Tongue (tissue), 1 donor: ENCODE measurements at regions not wholly inside any gene's neighbourhood (a gene's known extent, or its start where the extent isn't known, plus 50 kb on each side); places are given as distances from the start of the nearest gene placed in this dataset.
A peak's percentile ranks its signal among the peaks of the same experiment; 100 is the strongest.
"Not testable (repeated sequence)": the region's sequence is repeated elsewhere in the genome, so short reads cannot be mapped to it uniquely, and the experiment has no call there.

ENCODE experiments used
- DNase-seq: peaks from one replicate; pipeline ENCODE4 v3.0.0-alpha.2; 2015

DNA sequence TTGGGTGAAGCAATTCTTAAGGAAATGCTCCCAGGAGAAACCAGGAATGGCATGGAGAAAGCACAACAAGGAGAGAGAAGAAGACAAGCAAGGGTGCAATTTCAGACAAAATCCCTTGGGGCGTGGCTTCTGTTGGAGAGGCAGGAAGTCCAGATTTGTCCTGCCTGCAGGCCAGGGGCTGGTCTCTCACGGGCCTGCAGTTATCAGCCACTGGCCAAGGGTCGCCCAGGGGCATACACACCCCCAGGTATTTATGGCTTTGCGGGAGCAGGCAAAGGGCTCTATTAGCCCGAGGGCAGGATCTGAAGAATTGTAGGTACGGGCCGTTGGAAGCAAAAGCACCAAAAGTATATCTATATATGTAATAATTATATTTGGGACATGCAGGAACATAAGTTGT lies 87.7 kb downstream of the IYD start:
- DNase-seq, result no peak

- no peak for DNase-seq
Measured at GRCh38 chr6:150456902-150457643, 88.3 kb downstream of the IYD start.

DNA sequence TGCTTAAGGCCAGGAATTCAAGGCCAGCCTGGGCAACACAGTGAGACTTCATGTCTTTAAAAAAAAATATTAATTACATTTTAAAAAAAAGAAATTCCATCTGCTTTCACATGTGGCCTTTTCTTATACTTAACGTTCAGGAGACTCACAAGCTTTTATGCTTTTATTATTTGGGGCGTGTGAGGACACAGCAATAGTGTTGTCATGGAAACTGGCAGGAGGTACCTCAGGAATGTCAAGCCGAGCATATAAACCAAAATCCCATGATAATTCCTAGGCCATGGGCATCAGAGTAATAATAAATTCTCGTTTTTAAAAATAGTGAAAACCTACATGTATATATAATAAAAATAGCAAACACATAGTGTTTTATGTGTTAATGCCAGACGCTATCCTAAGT lies 89.8 kb downstream of the IYD start:
- DNase-seq, result no peak

DNA sequence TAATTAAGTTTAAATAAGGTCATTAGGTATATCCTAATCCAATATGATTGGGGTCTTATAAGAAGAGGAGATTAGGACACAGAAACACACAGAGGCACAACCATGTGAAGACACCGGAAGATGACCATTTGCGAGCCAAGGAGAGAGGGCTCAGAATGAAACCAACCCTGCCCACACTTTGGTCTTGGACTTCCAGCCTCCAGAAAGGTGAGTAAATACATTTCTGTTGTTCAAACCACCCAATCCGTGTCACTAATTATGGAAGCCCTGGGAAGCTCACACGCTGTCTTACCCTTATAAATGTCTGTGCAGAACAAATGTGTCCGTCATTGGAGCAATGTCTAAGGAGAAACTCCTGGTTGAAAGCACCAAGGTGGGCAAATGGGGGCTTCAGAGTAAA lies 95.0 kb downstream of the IYD start:
- DNase-seq, result no peak

- no peak for DNase-seq
Measured at GRCh38 chr6:150464966-150465365, 96.2 kb downstream of the IYD start.

GRCh38 chr6:150465610-150466009 lies 96.8 kb downstream of the IYD start:
- no peak for DNase-seq

- peak; percentile 39 for DNase-seq
Measured at GRCh38 chr6:150466196-150466595, 97.4 kb downstream of the IYD start.

GRCh38 chr6:150470131-150470530 lies 101.3 kb downstream of the IYD start:
- DNase-seq, result no peak

DNA sequence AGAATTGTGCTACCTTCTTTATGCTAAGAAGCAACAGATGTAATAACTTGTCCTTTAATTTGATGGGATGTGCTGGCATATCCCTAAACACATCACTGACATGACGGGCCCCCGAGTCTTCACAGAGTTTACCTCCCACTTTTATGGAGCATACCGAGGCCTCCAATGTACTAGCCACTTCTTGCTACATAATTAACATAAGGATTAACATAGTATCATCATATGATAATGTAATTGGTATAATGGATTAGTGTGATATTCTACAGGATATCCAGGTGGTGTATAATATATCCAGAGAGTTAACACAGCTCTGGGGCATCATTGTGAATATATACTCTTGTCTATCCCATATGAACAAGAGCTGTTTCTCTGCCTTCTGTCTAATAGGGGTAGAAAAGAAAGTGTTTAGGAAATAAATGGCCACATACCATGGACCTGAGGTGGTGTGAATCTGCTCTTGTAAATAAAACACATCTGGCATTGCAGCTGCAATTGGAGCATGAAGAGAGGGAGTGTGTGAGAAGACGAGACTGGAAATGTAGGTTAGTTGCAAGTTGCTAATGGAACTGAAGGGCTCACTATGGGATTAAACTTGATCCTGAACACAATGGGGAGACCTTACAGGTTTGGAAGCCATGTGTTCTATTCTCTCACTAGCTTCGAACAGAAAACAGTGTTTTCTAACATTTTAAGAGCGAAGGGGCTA lies 102.3 kb downstream of the IYD start:
- peak; percentile 67 for DNase-seq

DNA sequence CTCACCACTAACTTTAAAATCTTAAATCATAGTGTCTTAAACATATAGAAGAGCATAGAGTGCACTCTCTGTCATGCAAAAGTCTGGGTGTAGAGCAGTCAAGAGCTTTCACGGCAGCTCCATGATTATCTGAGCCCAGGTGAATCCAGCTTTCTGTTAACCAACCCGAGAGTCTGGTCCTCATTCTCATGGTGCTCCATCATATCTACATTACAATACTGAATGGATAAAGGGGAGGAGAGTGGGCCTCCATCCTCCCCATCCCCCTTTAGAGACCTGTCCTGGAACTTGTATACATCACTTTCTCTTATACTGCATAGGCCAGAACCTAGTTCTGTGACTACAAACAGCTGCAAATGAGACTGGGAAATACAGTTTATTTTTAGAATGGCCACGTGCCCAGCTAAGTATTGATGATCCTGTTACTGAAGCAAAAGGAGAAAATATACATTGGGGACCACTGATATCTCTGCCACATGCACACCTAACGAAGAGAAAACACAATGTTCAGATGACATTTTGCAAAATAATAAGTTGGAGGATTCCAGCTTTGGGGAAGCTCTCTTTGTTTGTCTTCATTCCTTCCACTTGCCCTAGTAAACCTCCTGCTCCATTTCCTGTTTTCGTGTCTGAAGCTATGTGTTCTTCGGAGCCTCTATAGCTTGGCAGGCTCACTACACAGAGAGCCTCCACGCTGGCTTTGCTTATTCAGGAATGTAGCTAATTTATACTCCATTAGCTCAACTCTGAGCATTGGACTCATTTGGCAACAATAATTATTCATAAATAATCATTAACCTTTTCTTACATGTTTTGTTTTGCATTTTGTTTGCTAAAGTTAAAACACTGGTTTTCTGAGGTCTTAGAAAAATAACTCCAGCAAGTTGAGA lies 110.1 kb downstream of the IYD start:
- DNase-seq, result peak; percentile 81

DNA sequence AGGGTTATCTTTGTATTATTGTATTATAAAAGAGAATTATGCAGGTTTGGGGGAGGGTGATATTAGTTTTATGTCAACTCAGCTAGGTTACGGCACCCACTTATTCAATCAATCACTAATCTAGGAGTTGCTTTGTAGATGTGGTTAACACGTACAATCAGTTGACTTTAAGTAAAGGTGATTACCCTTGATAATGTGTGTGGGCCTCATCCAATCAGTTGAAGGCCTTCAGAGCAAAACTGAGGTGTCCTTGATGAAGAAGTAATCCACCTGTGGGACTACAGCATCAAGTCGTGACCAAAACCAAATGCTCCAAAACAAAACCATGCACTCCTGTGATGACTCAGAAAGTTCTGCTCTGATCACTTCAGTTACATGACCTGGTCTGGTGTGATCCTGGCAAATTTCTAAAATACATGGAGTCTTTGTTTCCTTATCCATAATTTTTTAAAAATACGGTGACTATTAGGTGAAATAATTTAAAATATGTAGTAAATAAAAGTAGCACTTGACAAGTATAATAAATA lies 114.1 kb downstream of the IYD start:
- no peak for DNase-seq

- peak; percentile 77 for DNase-seq
Measured at GRCh38 chr6:150485161-150485958, 114.3 kb upstream of the PLEKHG1 start.

- peak; percentile 85 for DNase-seq
Measured at GRCh38 chr6:150486048-150486447, 113.6 kb upstream of the PLEKHG1 start.

DNA sequence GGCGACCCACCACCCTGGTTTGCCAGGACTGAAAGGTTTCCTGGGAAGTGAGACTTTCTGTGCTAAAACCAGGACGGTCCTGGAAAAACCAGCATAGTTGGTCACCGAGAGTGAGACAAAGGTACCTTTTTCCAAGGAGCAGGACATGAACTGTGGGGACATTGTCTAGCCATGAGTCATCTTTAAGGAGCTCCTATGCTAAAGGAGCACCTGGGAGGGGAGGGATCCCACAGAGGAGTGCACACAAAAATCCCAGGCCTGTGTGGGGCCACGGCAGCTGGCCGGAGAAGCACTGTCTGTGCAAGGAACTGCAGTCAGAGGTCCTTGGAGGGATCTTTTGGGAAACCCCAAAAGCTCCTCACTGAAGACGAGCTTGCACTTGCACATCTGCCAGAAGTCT lies 109.1 kb upstream of the PLEKHG1 start:
- no peak for DNase-seq

DNA sequence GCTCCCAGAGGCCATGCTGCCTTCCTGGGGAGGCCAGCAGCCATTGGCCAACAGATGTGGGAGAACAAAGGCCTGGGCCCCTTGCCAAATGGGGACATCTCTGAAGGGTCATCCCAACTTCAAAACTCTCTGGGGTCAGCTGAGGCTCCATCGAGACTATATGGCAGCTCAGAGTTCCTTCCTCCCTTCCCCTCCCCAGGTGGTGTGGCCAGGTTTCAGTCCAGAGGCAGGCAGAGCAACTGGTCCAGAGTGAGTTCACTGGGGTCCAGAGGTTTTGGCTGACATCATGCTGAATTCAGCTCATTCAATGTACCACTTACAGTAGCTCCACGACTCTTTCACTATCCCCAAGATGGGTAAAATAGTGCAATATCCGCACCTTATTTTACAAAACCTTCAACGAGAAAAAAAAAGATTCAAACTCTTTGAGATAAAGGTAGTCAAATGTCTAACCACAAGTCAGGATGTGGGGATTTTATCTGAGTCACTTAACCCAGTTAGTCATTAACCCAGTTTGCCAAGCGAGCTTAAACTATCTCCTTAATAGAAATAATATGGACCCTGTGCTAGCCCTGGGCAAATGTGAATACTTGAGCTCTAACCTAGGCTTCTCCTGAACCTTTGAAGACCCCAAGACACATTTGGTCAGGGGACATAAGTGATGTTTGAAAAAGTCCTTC lies 108.4 kb upstream of the PLEKHG1 start:
- DNase-seq, result no peak

- peak; percentile 26 for DNase-seq
Measured at GRCh38 chr6:150491811-150492172, 107.9 kb upstream of the PLEKHG1 start.

DNA sequence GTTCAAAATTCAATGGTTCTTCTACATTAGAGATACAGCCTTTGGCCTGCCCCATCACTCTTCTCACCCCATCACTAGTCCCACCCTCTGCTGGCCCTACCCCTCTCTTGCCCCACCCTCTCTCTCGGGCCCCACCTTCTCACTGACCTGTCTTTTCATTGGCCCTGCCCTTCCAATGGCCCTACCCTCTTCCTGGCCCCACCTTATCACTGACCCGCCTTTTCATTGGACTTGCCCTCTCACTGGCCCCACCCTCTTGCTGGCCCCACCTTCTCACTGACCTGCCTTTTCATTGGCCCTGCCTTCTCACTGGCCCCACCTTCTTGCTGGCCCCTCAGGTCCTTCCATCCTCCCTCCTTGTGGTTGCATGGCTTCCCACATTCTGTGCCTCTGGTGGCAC lies 107.2 kb upstream of the PLEKHG1 start:
- DNase-seq, result no peak

- DNase-seq, result no peak
Measured at GRCh38 chr6:150492941-150493340, 106.7 kb upstream of the PLEKHG1 start.

DNA sequence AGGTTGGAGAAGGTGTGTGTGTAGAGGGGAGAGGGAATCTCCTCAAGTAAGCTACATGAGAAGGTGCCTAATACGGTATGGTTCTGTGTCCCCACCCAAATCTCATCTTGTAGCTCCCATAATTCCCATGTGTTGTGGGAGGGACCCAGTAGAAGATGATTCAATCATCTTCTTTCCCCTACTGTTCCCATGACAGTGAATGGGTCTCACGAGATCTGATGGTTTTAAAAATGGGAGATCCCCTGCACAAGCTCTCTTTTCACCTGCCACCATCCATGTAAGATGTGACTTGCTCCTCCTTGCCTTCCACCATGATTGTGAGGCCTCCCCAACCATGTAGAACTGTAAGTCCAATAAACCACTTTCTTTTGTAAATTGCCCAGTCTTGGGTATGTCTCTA lies 106.1 kb upstream of the PLEKHG1 start:
- not testable (repeated sequence) for DNase-seq

- DNase-seq, result peak; percentile 16
Measured at GRCh38 chr6:150494241-150494640, 105.4 kb upstream of the PLEKHG1 start.

GRCh38 chr6:150495126-150495525 lies 104.6 kb upstream of the PLEKHG1 start:
- DNase-seq, result no peak
